ENCODE measurements at regions not wholly inside any gene's neighbourhood (a gene's known extent, or its start where the extent isn't known, plus 50 kb on each side); places are given as distances from the start of the nearest gene placed in this dataset.

- no peak for DNase-seq (ENCODE audit: low read depth)
Measured at GRCh38 chr11:134515081-134515960, 103.3 kb upstream of the B3GAT1 start.

- no peak for DNase-seq (ENCODE audit: low read depth)
Measured at GRCh38 chr11:134514354-134514951, 102.4 kb upstream of the B3GAT1 start.

- no peak for DNase-seq (ENCODE audit: low read depth)
Measured at GRCh38 chr11:134513585-134514120, 101.6 kb upstream of the B3GAT1 start.

- no peak for DNase-seq (ENCODE audit: low read depth)
Measured at GRCh38 chr11:134512571-134513538, 100.8 kb upstream of the B3GAT1 start.

- DNase-seq (ENCODE audit: low read depth) = no peak
Measured at GRCh38 chr11:134512061-134512460, 100.0 kb upstream of the B3GAT1 start.

GRCh38 chr11:134511255-134511654 is 99.2 kb upstream of the B3GAT1 start:
- DNase-seq (ENCODE audit: low read depth) = no peak

- no peak for DNase-seq (ENCODE audit: low read depth)
Measured at GRCh38 chr11:134510233-134511040, 98.4 kb upstream of the B3GAT1 start.

- DNase-seq (ENCODE audit: low read depth) = no peak
Measured at GRCh38 chr11:134509381-134510232, 97.6 kb upstream of the B3GAT1 start.

GRCh38 chr11:134508219-134508990 is 96.4 kb upstream of the B3GAT1 start:
- DNase-seq (ENCODE audit: low read depth) = no peak

GRCh38 chr11:134506046-134506445 is 94.0 kb upstream of the B3GAT1 start:
- DNase-seq (ENCODE audit: low read depth) = no peak

GRCh38 chr11:134505125-134505524 is 93.1 kb upstream of the B3GAT1 start:
- DNase-seq (ENCODE audit: low read depth) = no peak

GRCh38 chr11:134504146-134504905 is 92.3 kb upstream of the B3GAT1 start:
- DNase-seq (ENCODE audit: low read depth) = no peak

GRCh38 chr11:134503596-134503995 is 91.6 kb upstream of the B3GAT1 start:
- DNase-seq (ENCODE audit: low read depth) = no peak

- no peak for DNase-seq (ENCODE audit: low read depth)
Measured at GRCh38 chr11:134503100-134503499, 91.1 kb upstream of the B3GAT1 start.

GRCh38 chr11:134502153-134502550 is 90.1 kb upstream of the B3GAT1 start:
- no peak for DNase-seq (ENCODE audit: low read depth)

- no peak for DNase-seq (ENCODE audit: low read depth)
Measured at GRCh38 chr11:134501406-134502152, 89.5 kb upstream of the B3GAT1 start.

GRCh38 chr11:134500621-134501020 is 88.6 kb upstream of the B3GAT1 start:
- DNase-seq (ENCODE audit: low read depth) = no peak

- DNase-seq (ENCODE audit: low read depth) = no peak
Measured at GRCh38 chr11:134499990-134500389, 87.9 kb upstream of the B3GAT1 start.
